ENCODE measurements at regions not wholly inside any gene's neighbourhood (a gene's known extent, or its start where the extent isn't known, plus 50 kb on each side); places are given as distances from the start of the nearest gene placed in this dataset.

DNA sequence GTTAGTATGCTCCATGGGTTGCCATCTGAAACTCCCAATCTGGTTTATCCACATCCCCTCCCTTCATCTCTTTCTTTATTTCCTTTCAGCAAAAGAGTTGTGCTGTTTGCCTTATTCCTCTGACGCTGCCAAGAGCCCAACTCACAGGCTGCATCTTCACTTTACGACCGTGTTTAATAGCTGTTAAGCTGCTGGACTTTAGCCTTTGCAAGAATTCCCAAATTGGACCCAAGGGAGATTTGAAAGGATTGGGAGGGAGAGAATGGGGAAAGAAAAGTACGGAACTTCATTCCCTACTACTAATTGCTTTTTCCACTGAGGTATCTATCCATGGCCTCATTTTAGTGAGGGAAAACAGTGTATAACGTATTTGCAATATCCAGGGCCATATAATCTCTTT lies 263.4 kb upstream of the MEIS1 start:
- TF ChIP-seq, protein P1, sequence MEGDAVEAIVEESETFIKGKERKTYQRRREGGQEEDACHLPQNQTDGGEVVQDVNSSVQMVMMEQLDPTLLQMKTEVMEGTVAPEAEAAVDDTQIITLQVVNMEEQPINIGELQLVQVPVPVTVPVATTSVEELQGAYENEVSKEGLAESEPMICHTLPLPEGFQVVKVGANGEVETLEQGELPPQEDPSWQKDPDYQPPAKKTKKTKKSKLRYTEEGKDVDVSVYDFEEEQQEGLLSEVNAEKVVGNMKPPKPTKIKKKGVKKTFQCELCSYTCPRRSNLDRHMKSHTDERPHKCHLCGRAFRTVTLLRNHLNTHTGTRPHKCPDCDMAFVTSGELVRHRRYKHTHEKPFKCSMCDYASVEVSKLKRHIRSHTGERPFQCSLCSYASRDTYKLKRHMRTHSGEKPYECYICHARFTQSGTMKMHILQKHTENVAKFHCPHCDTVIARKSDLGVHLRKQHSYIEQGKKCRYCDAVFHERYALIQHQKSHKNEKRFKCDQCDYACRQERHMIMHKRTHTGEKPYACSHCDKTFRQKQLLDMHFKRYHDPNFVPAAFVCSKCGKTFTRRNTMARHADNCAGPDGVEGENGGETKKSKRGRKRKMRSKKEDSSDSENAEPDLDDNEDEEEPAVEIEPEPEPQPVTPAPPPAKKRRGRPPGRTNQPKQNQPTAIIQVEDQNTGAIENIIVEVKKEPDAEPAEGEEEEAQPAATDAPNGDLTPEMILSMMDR (conservative IDR thresholded peaks at IDR 0.05): no peak
- no peak for TF ChIP-seq ZFX (IDR thresholded peaks at IDR 0.05)

All from C4-2B (cell line).